Caco-2 (cell line): ENCODE measurements at regions not wholly inside any gene's neighbourhood (a gene's known extent, or its start where the extent isn't known, plus 50 kb on each side); places are given as distances from the start of the nearest gene placed in this dataset.

Experiments used
- BruUV-seq: library from RNA; stranded (reverse); fragments of 400-500 nt; replicated peaks from 2 replicates; lab custom pipeline; 2021; lab: Mats Ljungman, UMichigan
- CTCF ChIA-PET: fragments of 300-600 bp; sonication (Branson Sonifier 250); formaldehyde crosslinking; loops from one replicate; lab custom pipeline; 2022; ENCODE audit warnings: antibody characterized with exemption; lab: Charles Lee
- POLR2A ChIA-PET: fragments of 300-600 bp; sonication (Branson Sonifier 250); formaldehyde crosslinking; loops from one replicate; lab custom pipeline; 2022; ENCODE audit warnings: antibody characterized with exemption; lab: Charles Lee
- DNase-seq, 2 experiments: peaks; one replicate each; pipeline versions ENCODE4 v3.0.0 to v3.0.0-alpha.2; 2020 to 2022
- H3K27me3 ChIP-seq: replicated peaks from 2 replicates; pipeline ENCODE4 v1.6.0; 2011; ENCODE audit warnings: low read length; ENCODE audit not compliant: control insufficient read depth, insufficient read depth
- H3K36me3 ChIP-seq: 2 replicates; pipeline ENCODE4 v1.5.1; 2011; ENCODE audit warnings: low read length; ENCODE audit not compliant: control insufficient read depth, insufficient read depth
- H3K4me1 ChIP-seq: fragments of 250-450 bp; sonication (Bioruptor Pico); 2 replicates; pipeline ENCODE4 v1.5.1; 2020; ENCODE audit warnings: mild to moderate bottlenecking
- H3K4me3 ChIP-seq: 2 replicates; pipeline ENCODE4 v1.5.1; 2011; ENCODE audit warnings: low read depth, mild to moderate bottlenecking, control low read depth, low read length
- H3K9me3 ChIP-seq: fragments of 250-450 bp; sonication (Bioruptor Pico); 2 replicates; pipeline ENCODE4 v1.5.1; 2020; ENCODE audit warnings: mild to moderate bottlenecking, moderate library complexity
- H3K27ac Mint-ChIP-seq: one replicate; pipeline ENCODE4 v1.8.0; 2022; ENCODE audit warnings: mixed read lengths; ENCODE audit not compliant: unreplicated experiment
- H3K27me3 Mint-ChIP-seq: one replicate; pipeline ENCODE4 v1.8.0; 2022; ENCODE audit warnings: mixed read lengths; ENCODE audit not compliant: insufficient read depth, unreplicated experiment
- H3K36me3 Mint-ChIP-seq: one replicate; pipeline ENCODE4 v1.8.0; 2022; ENCODE audit warnings: mild to moderate bottlenecking, mixed read lengths; ENCODE audit not compliant: insufficient read depth, unreplicated experiment
- H3K4me1 Mint-ChIP-seq: one replicate; pipeline ENCODE4 v1.8.0; 2022; ENCODE audit warnings: low read depth, mixed read lengths; ENCODE audit not compliant: unreplicated experiment
- H3K4me3 Mint-ChIP-seq: one replicate; pipeline ENCODE4 v1.8.0; 2022; ENCODE audit warnings: mild to moderate bottlenecking, moderate library complexity, mixed read lengths; ENCODE audit not compliant: unreplicated experiment
- H3K9me3 Mint-ChIP-seq: one replicate; pipeline ENCODE4 v1.8.0; 2022; ENCODE audit warnings: mixed read lengths; ENCODE audit not compliant: unreplicated experiment
- intact Hi-C: fragments of 100-400 bp; cut with micrococcal nuclease; formaldehyde crosslinking; loops from one replicate; pipeline ENCODE4 v1.10.0; 2022; ENCODE audit not compliant: unreplicated experiment
- TF ChIP-seq, protein P1 (sequence below), 2 experiments: fragments of 200-600 bp in 1 of 2; IDR thresholded peaks; 1 replicate in 1 of 2; 2 replicates in 1 of 2; pipeline versions ENCODE4 v1.5.1 to v1.8.0; 2011 to 2022; ENCODE audit warnings: antibody characterized with exemption in 1 of 2, control low read depth in 1 of 2, inconsistent platforms in 1 of 2, low read depth in 1 of 2, low read length in 1 of 2, mild to moderate bottlenecking in 1 of 2, moderate library complexity in 1 of 2; ENCODE audit not compliant: insufficient read depth in 1 of 2, severe bottlenecking in 1 of 2, unreplicated experiment in 1 of 2

DNA sequence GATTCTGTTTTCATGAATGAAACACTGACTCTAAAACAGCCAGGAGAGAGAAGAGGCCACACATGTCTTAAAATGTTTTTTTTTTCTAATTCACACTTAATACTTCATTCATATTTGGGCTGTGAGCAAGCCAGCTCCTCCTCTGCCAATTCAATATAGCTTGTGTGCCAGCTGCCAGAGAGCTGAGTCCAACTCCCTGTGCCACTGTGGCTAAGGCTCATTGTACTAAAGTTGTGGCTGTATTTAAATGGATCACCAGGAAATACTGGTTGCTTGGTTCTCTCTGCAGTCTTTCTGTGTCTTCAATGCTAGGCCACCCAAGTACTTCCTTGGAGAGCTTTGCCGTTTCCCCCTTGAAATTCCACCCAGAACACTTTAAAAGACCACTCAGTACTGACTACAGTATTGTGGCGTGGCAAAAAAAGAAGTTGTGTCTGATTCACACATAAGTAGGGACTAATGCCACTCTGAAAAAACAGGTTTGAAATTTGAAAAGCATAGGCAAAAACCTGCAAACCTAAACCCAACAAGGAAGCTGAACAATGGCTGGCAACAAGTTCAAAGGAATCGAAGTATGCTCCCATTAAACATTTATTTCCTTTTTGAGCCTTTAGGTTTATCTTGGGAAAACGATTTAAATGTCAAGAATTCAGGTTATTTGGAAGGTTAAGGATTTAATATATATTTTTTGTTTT, 524.7 kb downstream of the DIPK2A start:
- no peaks in the 10 kb centered on the region for H3K27me3 Mint-ChIP-seq
- no peaks in the 10 kb centered on the region for H3K4me1 Mint-ChIP-seq
- TF ChIP-seq, protein P1, sequence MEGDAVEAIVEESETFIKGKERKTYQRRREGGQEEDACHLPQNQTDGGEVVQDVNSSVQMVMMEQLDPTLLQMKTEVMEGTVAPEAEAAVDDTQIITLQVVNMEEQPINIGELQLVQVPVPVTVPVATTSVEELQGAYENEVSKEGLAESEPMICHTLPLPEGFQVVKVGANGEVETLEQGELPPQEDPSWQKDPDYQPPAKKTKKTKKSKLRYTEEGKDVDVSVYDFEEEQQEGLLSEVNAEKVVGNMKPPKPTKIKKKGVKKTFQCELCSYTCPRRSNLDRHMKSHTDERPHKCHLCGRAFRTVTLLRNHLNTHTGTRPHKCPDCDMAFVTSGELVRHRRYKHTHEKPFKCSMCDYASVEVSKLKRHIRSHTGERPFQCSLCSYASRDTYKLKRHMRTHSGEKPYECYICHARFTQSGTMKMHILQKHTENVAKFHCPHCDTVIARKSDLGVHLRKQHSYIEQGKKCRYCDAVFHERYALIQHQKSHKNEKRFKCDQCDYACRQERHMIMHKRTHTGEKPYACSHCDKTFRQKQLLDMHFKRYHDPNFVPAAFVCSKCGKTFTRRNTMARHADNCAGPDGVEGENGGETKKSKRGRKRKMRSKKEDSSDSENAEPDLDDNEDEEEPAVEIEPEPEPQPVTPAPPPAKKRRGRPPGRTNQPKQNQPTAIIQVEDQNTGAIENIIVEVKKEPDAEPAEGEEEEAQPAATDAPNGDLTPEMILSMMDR (IDR thresholded peaks at IDR 0.05; ENCODE audit: insufficient read depth in 1 of 2, low read depth in 1 of 2, low read length in 1 of 2, severe bottlenecking in 1 of 2, unreplicated experiment in 1 of 2) = no peak
- H3K36me3 Mint-ChIP-seq = no peaks in the 10 kb centered on the region
- H3K27me3 ChIP-seq = no peaks in the 10 kb centered on the region
- BruUV-seq = no TSS peak
- ChIA-PET POLR2A (no interaction called here), CTCF (interaction anchor here (0.6 kb wide), 1 partner anchor 1955 kb away, joined by 4 read pairs; no protein-coding TSS in a partner anchor)
- no peak for DNase-seq
- H3K9me3 Mint-ChIP-seq = peaks cover 7% of the 10 kb centered on the region
- H3K9me3 ChIP-seq = no peaks in the 10 kb centered on the region
- H3K4me1 ChIP-seq = no peaks in the 10 kb centered on the region
- intact Hi-C loops = no loop called here
- no peaks in the 10 kb centered on the region for H3K36me3 ChIP-seq
- H3K4me3 Mint-ChIP-seq = no peak overlapping the region
- no peak overlapping the region for H3K4me3 ChIP-seq
- H3K27ac Mint-ChIP-seq = no peak overlapping the region

DNA sequence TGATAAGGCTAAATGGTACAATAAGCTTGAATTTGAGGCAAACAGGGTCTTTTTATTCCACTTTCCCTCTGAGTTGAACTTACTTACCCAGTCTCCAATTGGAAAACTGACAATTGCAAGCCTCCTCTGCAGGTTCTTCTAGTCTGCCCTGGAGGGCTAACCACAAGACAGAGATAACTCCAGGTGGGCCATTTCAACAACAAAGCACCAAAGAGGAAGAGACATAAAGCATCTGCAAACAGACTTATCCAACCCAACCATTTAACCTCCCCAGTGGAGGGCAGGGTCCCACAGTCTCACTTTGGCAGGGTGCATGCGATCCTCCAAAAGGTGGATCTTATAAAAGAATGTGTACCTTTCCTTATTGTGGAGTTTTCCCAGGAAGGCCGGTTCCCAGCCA, 525.8 kb downstream of the DIPK2A start:
- H3K27me3 Mint-ChIP-seq = no peaks in the 10 kb centered on the region
- peaks cover 7% of the 10 kb centered on the region for H3K9me3 Mint-ChIP-seq
- Histone ChIP-seq H3K4me3 (no peak overlapping the region), H3K9me3 (no peaks in the 10 kb centered on the region), H3K4me1 (no peaks in the 10 kb centered on the region), H3K36me3 (no peaks in the 10 kb centered on the region), H3K27me3 (no peaks in the 10 kb centered on the region)
- H3K27ac Mint-ChIP-seq = no peak overlapping the region
- no TSS peak for BruUV-seq
- ChIA-PET POLR2A (no interaction called here), CTCF (no interaction called here)
- H3K4me3 Mint-ChIP-seq = no peak overlapping the region
- intact Hi-C loops = no loop called here
- H3K4me1 Mint-ChIP-seq = no peaks in the 10 kb centered on the region
- no peaks in the 10 kb centered on the region for H3K36me3 Mint-ChIP-seq
- DNase-seq = no peak
- TF ChIP-seq, protein P1 (IDR thresholded peaks at IDR 0.05; ENCODE audit: insufficient read depth in 1 of 2, low read depth in 1 of 2, low read length in 1 of 2, severe bottlenecking in 1 of 2, unreplicated experiment in 1 of 2) = no peak

DNA sequence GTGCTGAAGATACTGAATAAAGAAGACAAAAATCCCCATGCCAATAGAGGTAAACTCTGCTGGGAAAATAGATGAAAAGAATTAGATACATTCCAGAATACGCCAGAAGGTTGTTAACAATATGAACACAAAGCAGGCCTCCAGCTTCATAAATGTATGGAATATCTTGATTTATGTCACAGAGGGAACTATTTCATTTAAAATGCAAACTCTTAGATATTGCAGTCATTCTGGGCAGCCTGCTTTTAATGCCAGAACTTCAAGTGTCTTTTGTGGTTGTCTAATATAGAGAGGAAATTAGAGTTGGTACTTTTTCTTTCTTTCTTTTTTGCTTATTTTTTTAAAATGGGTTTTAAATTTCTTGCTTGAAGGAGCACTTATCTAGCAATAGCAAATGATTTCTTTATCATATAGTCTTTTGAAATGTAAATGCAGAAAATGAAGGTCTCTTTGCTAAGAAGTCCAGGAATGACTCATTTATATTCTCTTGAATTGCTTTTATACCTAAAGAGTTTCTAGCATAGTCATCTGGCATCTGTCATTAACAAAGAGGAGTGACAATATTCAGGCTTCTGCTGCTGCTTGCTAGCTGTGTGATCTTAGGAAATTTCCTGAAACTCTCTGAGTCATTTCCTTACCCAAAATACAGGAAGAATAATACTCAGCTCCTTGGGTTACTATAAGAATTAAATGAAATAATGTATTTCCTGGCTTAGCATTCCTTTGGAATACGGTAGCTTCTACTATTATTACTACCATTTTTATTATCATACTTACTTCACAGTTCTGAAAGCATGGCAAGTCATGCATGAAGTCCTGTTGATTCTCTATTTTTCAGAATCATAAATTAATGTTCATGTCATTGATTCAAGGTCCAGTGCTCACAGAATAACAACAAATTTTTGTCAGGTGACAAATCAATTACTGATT, 527.6 kb downstream of the DIPK2A start:
- POLR2A ChIA-PET = no interaction called here

More for the DNA sequence above, 527.6 kb downstream of the DIPK2A start:
- H3K27me3 ChIP-seq = no peaks in the 10 kb centered on the region
- H3K36me3 Mint-ChIP-seq = no peaks in the 10 kb centered on the region
- peaks cover 5% of the 10 kb centered on the region for H3K9me3 Mint-ChIP-seq
- TF ChIP-seq, protein P1 (IDR thresholded peaks at IDR 0.05; ENCODE audit: insufficient read depth in 1 of 2, low read depth in 1 of 2, low read length in 1 of 2, severe bottlenecking in 1 of 2, unreplicated experiment in 1 of 2) = no peak
- H3K4me1 Mint-ChIP-seq = no peaks in the 10 kb centered on the region
- no TSS peak for BruUV-seq
- no peaks in the 10 kb centered on the region for H3K27me3 Mint-ChIP-seq
- DNase-seq = no peak
- no peak overlapping the region for H3K4me3 Mint-ChIP-seq
- no peaks in the 10 kb centered on the region for H3K36me3 ChIP-seq
- no peaks in the 10 kb centered on the region for H3K9me3 ChIP-seq
- H3K27ac Mint-ChIP-seq = no peak overlapping the region
- H3K4me1 ChIP-seq = no peaks in the 10 kb centered on the region
- CTCF ChIA-PET = no interaction called here
- H3K4me3 ChIP-seq = no peak overlapping the region
- intact Hi-C loops = no loop called here
